GM23338 (cell line): ENCODE measurements at regions not wholly inside any gene's neighbourhood (a gene's known extent, or its start where the extent isn't known, plus 50 kb on each side); places are given as distances from the start of the nearest gene placed in this dataset.

ENCODE experiments used
- ATAC-seq: fragments of 200-7000 bp; cut with Tn5 transposase; 3 replicates; pipeline ENCODE4 v1.9.1; 2020
- DNase-seq: peaks from one replicate; pipeline ENCODE4 v3.0.0-alpha.2; 2015; ENCODE audit warnings: low spot score
- H2AFZ ChIP-seq: fragments of 200-600 bp; sonication (generic); 2 replicates; pipeline ENCODE4 v1.8.0; 2016; ENCODE audit warnings: antibody characterized with exemption, mild to moderate bottlenecking, moderate library complexity
- H3F3A ChIP-seq: fragments of 200-600 bp; sonication (generic); replicated peaks from 2 replicates; pipeline ENCODE4 v1.8.0; 2017; ENCODE audit warnings: antibody characterized with exemption, mixed run types, low read depth
- H3K27ac ChIP-seq: fragments of 200-600 bp; sonication (generic); 2 replicates; pipeline ENCODE4 v1.6.1; 2016; ENCODE audit warnings: low read depth
- H3K27me3 ChIP-seq: fragments of 200-600 bp; sonication (generic); 2 replicates; pipeline ENCODE4 v1.8.0; 2016; ENCODE audit warnings: mild to moderate bottlenecking, mixed run types, moderate library complexity; ENCODE audit not compliant: insufficient read depth
- H3K36me3 ChIP-seq: fragments of 200-600 bp; sonication (generic); 2 replicates; pipeline ENCODE4 v1.8.0; 2016; ENCODE audit warnings: mild to moderate bottlenecking; ENCODE audit not compliant: insufficient read depth
- H3K4me1 ChIP-seq: fragments of 200-600 bp; sonication (generic); 2 replicates; pipeline ENCODE4 v1.8.0; 2016; ENCODE audit warnings: mild to moderate bottlenecking, moderate library complexity; ENCODE audit not compliant: insufficient read depth
- H3K4me2 ChIP-seq: fragments of 200-600 bp; sonication (generic); 2 replicates; pipeline ENCODE4 v1.7.1; 2017; ENCODE audit warnings: mixed run types
- H3K4me3 ChIP-seq: fragments of 200-600 bp; sonication (generic); 2 replicates; pipeline ENCODE4 v1.6.1; 2016; ENCODE audit warnings: mixed run types
- H3K79me2 ChIP-seq: fragments of 200-600 bp; sonication (generic); replicated peaks from 2 replicates; pipeline ENCODE4 v1.8.0; 2017; ENCODE audit warnings: mild to moderate bottlenecking; ENCODE audit not compliant: insufficient read depth
- H3K9me2 ChIP-seq: fragments of 200-600 bp; sonication (generic); 2 replicates; pipeline ENCODE4 v1.8.0; 2017; ENCODE audit not compliant: insufficient read depth
- H4K20me1 ChIP-seq: fragments of 200-600 bp; sonication (generic); replicated peaks from 2 replicates; pipeline ENCODE4 v1.8.0; 2017; ENCODE audit warnings: mild to moderate bottlenecking; ENCODE audit not compliant: insufficient read depth
- H3K27ac Mint-ChIP-seq: 2 replicates; pipeline ENCODE4 v1.8.0; 2020; ENCODE audit warnings: inconsistent platforms, mild to moderate bottlenecking, moderate library complexity, mixed read lengths
- H3K27me3 Mint-ChIP-seq: 3 replicates; pipeline ENCODE4 v1.8.0; 2022; ENCODE audit warnings: low read depth, mild to moderate bottlenecking, moderate library complexity, mixed read lengths, inconsistent platforms; ENCODE audit not compliant: insufficient read depth, poor library complexity
- H3K36me3 Mint-ChIP-seq: 3 replicates; pipeline ENCODE4 v1.8.0; 2021; ENCODE audit warnings: low read depth, mild to moderate bottlenecking, inconsistent platforms, moderate library complexity, mixed read lengths
- H3K4me1 Mint-ChIP-seq: 3 replicates; pipeline ENCODE4 v1.8.0; 2020; ENCODE audit warnings: mild to moderate bottlenecking, inconsistent platforms, mixed read lengths
- H3K4me3 Mint-ChIP-seq: 3 replicates; pipeline ENCODE4 v1.8.0; 2021; ENCODE audit warnings: moderate library complexity, mild to moderate bottlenecking, inconsistent platforms, mixed read lengths
- H3K9me3 Mint-ChIP-seq: 3 replicates; pipeline ENCODE4 v1.8.0; 2020; ENCODE audit warnings: moderate library complexity, mild to moderate bottlenecking, inconsistent platforms, mixed read lengths
- CREB1 ChIP-seq: fragments of 250-450 bp; sonication (Bioruptor Pico); IDR thresholded peaks from 2 replicates; pipeline ENCODE4 v1.5.0; 2020; ENCODE audit warnings: low read depth, mild to moderate bottlenecking, moderate library complexity
- CTCF ChIP-seq, 2 experiments: fragments of 200-600 bp in 1 of 2; sonication (generic) in 1 of 2; conservative IDR thresholded peaks; 2 replicates each; pipeline versions ENCODE4 v1.5.1 to v1.6.1; 2016 to 2017; ENCODE audit warnings: antibody characterized with exemption in 2 of 2, low read depth in 2 of 2, mild to moderate bottlenecking in 2 of 2, moderate library complexity in 1 of 2
- EZH2 ChIP-seq: fragments of 200-600 bp; sonication (generic); IDR thresholded peaks from one replicate; pipeline ENCODE4 v1.8.0; 2017; ENCODE audit warnings: antibody characterized with exemption, mild to moderate bottlenecking, low read depth; ENCODE audit not compliant: unreplicated experiment
- EZH2phosphoT487 ChIP-seq: fragments of 200-600 bp; sonication (generic); IDR thresholded peaks from one replicate; pipeline ENCODE4 v1.8.1; 2018; ENCODE audit warnings: antibody characterized with exemption; ENCODE audit not compliant: unreplicated experiment
- JUNB ChIP-seq: IDR thresholded peaks from one replicate; pipeline ENCODE4 v1.6.1; 2016; ENCODE audit warnings: antibody characterized with exemption; ENCODE audit not compliant: unreplicated experiment
- NANOG ChIP-seq: IDR thresholded peaks from 2 replicates; pipeline ENCODE4 v1.6.1; 2016; ENCODE audit warnings: antibody characterized with exemption, borderline replicate concordance
- POLR2AphosphoS5 ChIP-seq: IDR thresholded peaks from 2 replicates; pipeline ENCODE4 v1.6.1; 2016; ENCODE audit warnings: antibody characterized with exemption, low read depth
- STAT1 ChIP-seq: IDR thresholded peaks from one replicate; pipeline ENCODE4 v1.6.1; 2016; ENCODE audit warnings: antibody characterized with exemption; ENCODE audit not compliant: unreplicated experiment
- ZNF114 ChIP-seq: fragments of 250-450 bp; sonication (Bioruptor Pico); IDR thresholded peaks from 2 replicates; pipeline ENCODE4 v1.5.0; 2020; ENCODE audit warnings: mild to moderate bottlenecking, moderate library complexity
- ZNF331 ChIP-seq: fragments of 250-450 bp; sonication (Bioruptor Pico); IDR thresholded peaks from 2 replicates; pipeline ENCODE4 v1.5.0; 2020; ENCODE audit warnings: low read depth, mild to moderate bottlenecking, moderate library complexity
- TF ChIP-seq, protein P1 (sequence below): IDR thresholded peaks from one replicate; pipeline ENCODE4 v1.6.1; 2018; ENCODE audit warnings: antibody characterized with exemption; ENCODE audit not compliant: unreplicated experiment
- TF ChIP-seq, protein P2 (sequence below): IDR thresholded peaks from 2 replicates; pipeline ENCODE4 v1.6.1; 2016; ENCODE audit warnings: antibody characterized with exemption
- TF ChIP-seq, protein P3 (sequence below): fragments of 250-450 bp; sonication (Bioruptor Pico); IDR thresholded peaks from 2 replicates; pipeline ENCODE4 v1.5.0; 2020; ENCODE audit warnings: mild to moderate bottlenecking, moderate library complexity

- no peak overlapping the region for H3K4me3 Mint-ChIP-seq
- Histone ChIP-seq H3K9me2 (no peaks in the 10 kb centered on the region; the same call in 1 of the 2 replicates), H3K36me3 (no peaks in the 10 kb centered on the region), H3K4me1 (no peaks in the 10 kb centered on the region), H3K4me3 (no peak overlapping the region), H3K27ac (no peak overlapping the region), H3K27me3 (no peaks in the 10 kb centered on the region), H3K4me2 (no peak overlapping the region), H3K79me2 (no peaks in the 10 kb centered on the region), H2AFZ (no peak overlapping the region), H3F3A (no peaks in the 10 kb centered on the region), H4K20me1 (no peaks in the 10 kb centered on the region)
- ATAC-seq (no peak), DNase-seq (peak; percentile 1)
- no peaks in the 10 kb centered on the region for H3K36me3 Mint-ChIP-seq
- H3K4me1 Mint-ChIP-seq: peaks cover 2% of the 10 kb centered on the region; the same call in 2 of the 3 replicates
- no peaks in the 10 kb centered on the region for H3K9me3 Mint-ChIP-seq
- no peaks in the 10 kb centered on the region for H3K27me3 Mint-ChIP-seq
- TF ChIP-seq ZNF331 (CRISPR knock-in tag) (no peak), EZH2 (no peak), EZH2phosphoT487 (no peak), STAT1 (no peak), CREB1 (no peak), NANOG (no peak), ZNF114 (CRISPR knock-in tag) (no peak), JUNB (no peak), CTCF (conservative IDR thresholded peaks at IDR 0.05; ENCODE audit: low read depth in 2 of 2) (no peak), POLR2AphosphoS5 (no peak)
- TF ChIP-seq, protein P1, sequence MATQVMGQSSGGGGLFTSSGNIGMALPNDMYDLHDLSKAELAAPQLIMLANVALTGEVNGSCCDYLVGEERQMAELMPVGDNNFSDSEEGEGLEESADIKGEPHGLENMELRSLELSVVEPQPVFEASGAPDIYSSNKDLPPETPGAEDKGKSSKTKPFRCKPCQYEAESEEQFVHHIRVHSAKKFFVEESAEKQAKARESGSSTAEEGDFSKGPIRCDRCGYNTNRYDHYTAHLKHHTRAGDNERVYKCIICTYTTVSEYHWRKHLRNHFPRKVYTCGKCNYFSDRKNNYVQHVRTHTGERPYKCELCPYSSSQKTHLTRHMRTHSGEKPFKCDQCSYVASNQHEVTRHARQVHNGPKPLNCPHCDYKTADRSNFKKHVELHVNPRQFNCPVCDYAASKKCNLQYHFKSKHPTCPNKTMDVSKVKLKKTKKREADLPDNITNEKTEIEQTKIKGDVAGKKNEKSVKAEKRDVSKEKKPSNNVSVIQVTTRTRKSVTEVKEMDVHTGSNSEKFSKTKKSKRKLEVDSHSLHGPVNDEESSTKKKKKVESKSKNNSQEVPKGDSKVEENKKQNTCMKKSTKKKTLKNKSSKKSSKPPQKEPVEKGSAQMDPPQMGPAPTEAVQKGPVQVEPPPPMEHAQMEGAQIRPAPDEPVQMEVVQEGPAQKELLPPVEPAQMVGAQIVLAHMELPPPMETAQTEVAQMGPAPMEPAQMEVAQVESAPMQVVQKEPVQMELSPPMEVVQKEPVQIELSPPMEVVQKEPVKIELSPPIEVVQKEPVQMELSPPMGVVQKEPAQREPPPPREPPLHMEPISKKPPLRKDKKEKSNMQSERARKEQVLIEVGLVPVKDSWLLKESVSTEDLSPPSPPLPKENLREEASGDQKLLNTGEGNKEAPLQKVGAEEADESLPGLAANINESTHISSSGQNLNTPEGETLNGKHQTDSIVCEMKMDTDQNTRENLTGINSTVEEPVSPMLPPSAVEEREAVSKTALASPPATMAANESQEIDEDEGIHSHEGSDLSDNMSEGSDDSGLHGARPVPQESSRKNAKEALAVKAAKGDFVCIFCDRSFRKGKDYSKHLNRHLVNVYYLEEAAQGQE: no peak
- TF ChIP-seq, protein P2, sequence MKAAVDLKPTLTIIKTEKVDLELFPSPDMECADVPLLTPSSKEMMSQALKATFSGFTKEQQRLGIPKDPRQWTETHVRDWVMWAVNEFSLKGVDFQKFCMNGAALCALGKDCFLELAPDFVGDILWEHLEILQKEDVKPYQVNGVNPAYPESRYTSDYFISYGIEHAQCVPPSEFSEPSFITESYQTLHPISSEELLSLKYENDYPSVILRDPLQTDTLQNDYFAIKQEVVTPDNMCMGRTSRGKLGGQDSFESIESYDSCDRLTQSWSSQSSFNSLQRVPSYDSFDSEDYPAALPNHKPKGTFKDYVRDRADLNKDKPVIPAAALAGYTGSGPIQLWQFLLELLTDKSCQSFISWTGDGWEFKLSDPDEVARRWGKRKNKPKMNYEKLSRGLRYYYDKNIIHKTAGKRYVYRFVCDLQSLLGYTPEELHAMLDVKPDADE: no peak
- TF ChIP-seq, protein P3, sequence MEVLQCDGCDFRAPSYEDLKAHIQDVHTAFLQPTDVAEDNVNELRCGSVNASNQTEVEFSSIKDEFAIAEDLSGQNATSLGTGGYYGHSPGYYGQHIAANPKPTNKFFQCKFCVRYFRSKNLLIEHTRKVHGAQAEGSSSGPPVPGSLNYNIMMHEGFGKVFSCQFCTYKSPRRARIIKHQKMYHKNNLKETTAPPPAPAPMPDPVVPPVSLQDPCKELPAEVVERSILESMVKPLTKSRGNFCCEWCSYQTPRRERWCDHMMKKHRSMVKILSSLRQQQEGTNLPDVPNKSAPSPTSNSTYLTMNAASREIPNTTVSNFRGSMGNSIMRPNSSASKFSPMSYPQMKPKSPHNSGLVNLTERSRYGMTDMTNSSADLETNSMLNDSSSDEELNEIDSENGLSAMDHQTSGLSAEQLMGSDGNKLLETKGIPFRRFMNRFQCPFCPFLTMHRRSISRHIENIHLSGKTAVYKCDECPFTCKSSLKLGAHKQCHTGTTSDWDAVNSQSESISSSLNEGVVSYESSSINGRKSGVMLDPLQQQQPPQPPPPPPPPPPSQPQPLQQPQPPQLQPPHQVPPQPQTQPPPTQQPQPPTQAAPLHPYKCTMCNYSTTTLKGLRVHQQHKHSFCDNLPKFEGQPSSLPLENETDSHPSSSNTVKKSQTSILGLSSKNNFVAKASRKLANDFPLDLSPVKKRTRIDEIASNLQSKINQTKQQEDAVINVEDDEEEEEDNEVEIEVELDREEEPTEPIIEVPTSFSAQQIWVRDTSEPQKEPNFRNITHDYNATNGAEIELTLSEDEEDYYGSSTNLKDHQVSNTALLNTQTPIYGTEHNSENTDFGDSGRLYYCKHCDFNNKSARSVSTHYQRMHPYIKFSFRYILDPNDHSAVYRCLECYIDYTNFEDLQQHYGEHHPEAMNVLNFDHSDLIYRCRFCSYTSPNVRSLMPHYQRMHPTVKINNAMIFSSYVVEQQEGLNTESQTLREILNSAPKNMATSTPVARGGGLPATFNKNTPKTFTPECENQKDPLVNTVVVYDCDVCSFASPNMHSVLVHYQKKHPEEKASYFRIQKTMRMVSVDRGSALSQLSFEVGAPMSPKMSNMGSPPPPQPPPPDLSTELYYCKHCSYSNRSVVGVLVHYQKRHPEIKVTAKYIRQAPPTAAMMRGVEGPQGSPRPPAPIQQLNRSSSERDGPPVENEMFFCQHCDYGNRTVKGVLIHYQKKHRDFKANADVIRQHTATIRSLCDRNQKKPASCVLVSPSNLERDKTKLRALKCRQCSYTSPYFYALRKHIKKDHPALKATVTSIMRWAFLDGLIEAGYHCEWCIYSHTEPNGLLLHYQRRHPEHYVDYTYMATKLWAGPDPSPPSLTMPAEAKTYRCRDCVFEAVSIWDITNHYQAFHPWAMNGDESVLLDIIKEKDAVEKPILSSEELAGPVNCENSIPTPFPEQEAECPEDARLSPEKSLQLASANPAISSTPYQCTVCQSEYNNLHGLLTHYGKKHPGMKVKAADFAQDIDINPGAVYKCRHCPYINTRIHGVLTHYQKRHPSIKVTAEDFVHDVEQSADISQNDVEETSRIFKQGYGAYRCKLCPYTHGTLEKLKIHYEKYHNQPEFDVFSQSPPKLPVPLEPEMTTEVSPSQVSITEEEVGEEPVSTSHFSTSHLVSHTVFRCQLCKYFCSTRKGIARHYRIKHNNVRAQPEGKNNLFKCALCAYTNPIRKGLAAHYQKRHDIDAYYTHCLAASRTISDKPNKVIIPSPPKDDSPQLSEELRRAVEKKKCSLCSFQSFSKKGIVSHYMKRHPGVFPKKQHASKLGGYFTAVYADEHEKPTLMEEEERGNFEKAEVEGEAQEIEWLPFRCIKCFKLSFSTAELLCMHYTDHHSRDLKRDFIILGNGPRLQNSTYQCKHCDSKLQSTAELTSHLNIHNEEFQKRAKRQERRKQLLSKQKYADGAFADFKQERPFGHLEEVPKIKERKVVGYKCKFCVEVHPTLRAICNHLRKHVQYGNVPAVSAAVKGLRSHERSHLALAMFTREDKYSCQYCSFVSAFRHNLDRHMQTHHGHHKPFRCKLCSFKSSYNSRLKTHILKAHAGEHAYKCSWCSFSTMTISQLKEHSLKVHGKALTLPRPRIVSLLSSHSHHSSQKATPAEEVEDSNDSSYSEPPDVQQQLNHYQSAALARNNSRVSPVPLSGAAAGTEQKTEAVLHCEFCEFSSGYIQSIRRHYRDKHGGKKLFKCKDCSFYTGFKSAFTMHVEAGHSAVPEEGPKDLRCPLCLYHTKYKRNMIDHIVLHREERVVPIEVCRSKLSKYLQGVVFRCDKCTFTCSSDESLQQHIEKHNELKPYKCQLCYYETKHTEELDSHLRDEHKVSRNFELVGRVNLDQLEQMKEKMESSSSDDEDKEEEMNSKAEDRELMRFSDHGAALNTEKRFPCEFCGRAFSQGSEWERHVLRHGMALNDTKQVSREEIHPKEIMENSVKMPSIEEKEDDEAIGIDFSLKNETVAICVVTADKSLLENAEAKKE: no peak
- no peak overlapping the region for H3K27ac Mint-ChIP-seq
Measured at GRCh38 chr9:11204521-11204920, 591.7 kb upstream of the PTPRD start.
